ENCODE measurements at regions not wholly inside any gene's neighbourhood (a gene's known extent, or its start where the extent isn't known, plus 50 kb on each side); places are given as distances from the start of the nearest gene placed in this dataset.
"Not testable (repeated sequence)": the region's sequence is repeated elsewhere in the genome, so short reads cannot be mapped to it uniquely, and the experiment has no call there.

DNA sequence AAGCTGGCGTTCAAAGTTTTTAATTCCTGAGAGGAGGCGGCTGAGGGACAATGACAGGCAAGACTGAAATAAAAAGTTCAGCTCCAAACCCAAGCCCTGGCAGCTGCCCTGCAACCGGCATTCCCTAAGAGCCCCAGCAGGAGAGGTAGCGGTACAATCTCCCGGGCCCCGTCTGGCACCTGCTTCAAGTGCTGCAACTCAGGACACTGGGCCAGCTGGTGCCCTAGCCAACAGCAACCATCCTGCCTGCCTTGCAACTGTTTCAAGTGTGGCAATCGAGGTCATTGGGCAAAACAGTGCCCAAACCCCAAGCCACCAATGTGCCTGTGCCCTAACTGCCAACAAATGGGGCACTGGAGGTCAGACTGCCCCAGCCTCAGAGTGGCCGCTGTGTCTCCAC lies 268.8 kb downstream of the CDY2B start:
- TF ChIP-seq, protein P1, sequence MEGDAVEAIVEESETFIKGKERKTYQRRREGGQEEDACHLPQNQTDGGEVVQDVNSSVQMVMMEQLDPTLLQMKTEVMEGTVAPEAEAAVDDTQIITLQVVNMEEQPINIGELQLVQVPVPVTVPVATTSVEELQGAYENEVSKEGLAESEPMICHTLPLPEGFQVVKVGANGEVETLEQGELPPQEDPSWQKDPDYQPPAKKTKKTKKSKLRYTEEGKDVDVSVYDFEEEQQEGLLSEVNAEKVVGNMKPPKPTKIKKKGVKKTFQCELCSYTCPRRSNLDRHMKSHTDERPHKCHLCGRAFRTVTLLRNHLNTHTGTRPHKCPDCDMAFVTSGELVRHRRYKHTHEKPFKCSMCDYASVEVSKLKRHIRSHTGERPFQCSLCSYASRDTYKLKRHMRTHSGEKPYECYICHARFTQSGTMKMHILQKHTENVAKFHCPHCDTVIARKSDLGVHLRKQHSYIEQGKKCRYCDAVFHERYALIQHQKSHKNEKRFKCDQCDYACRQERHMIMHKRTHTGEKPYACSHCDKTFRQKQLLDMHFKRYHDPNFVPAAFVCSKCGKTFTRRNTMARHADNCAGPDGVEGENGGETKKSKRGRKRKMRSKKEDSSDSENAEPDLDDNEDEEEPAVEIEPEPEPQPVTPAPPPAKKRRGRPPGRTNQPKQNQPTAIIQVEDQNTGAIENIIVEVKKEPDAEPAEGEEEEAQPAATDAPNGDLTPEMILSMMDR (IDR thresholded peaks at IDR 0.05) = not testable (repeated sequence)
- TF ChIP-seq TEAD4 (CRISPR knock-in tag; IDR thresholded peaks at IDR 0.05); FOXP1 (CRISPR knock-in tag; IDR thresholded peaks at IDR 0.05; ENCODE audit: borderline replicate concordance): not testable (repeated sequence)
- TF ChIP-seq, protein P2, sequence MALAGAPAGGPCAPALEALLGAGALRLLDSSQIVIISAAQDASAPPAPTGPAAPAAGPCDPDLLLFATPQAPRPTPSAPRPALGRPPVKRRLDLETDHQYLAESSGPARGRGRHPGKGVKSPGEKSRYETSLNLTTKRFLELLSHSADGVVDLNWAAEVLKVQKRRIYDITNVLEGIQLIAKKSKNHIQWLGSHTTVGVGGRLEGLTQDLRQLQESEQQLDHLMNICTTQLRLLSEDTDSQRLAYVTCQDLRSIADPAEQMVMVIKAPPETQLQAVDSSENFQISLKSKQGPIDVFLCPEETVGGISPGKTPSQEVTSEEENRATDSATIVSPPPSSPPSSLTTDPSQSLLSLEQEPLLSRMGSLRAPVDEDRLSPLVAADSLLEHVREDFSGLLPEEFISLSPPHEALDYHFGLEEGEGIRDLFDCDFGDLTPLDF (CRISPR knock-in tag; IDR thresholded peaks at IDR 0.05) = not testable (repeated sequence)

All from WTC11 (cell line).